Mesendoderm (in vitro differentiated cells): ENCODE measurements at regions not wholly inside any gene's neighbourhood (a gene's known extent, or its start where the extent isn't known, plus 50 kb on each side); places are given as distances from the start of the nearest gene placed in this dataset.
"Not testable (repeated sequence)": the region's sequence is repeated elsewhere in the genome, so short reads cannot be mapped to it uniquely, and the experiment has no call there.

ENCODE experiments used
- DNase-seq: peaks from one replicate; pipeline ENCODE4 v3.0.0; 2013
- H2AK5ac ChIP-seq: 2 replicates; pipeline ENCODE4 v1.6.1; 2013; ENCODE audit warnings: low read length, inconsistent platforms
- H2BK120ac ChIP-seq: 2 replicates; pipeline ENCODE4 v1.6.1; 2013; ENCODE audit warnings: low read depth, mild to moderate bottlenecking, low read length, moderate library complexity, mixed read lengths
- H2BK15ac ChIP-seq: replicated peaks from 2 replicates; pipeline ENCODE4 v1.6.1; 2013; ENCODE audit warnings: low read depth, mild to moderate bottlenecking, moderate library complexity
- H2BK5ac ChIP-seq: 2 replicates; pipeline ENCODE4 v1.6.1; 2013; ENCODE audit warnings: low read length, inconsistent platforms
- H3K18ac ChIP-seq: 2 replicates; pipeline ENCODE4 v1.6.1; 2013; ENCODE audit warnings: mild to moderate bottlenecking, low read length, mixed read lengths
- H3K23ac ChIP-seq: one replicate; pipeline ENCODE4 v1.6.1; 2013; ENCODE audit warnings: low read length
- H3K27ac ChIP-seq: 2 replicates; pipeline ENCODE4 v1.5.1; 2013; ENCODE audit warnings: low read depth, mild to moderate bottlenecking, inconsistent platforms, low read length, moderate library complexity
- H3K27me3 ChIP-seq: 2 replicates; pipeline ENCODE4 v1.6.1; 2013; ENCODE audit warnings: low read length, control low read depth, mild to moderate bottlenecking, inconsistent platforms; ENCODE audit not compliant: insufficient read depth, poor library complexity
- H3K36me3 ChIP-seq: 2 replicates; pipeline ENCODE4 v1.6.1; 2013; ENCODE audit warnings: low read length, inconsistent platforms; ENCODE audit not compliant: control insufficient read depth, insufficient read depth
- H3K4ac ChIP-seq: one replicate; pipeline ENCODE4 v1.6.1; 2013; ENCODE audit warnings: low read depth, mild to moderate bottlenecking, low read length, moderate library complexity
- H3K4me1 ChIP-seq: 2 replicates; pipeline ENCODE4 v1.6.1; 2013; ENCODE audit warnings: low read depth, low read length, inconsistent platforms; ENCODE audit not compliant: control insufficient read depth
- H3K4me2 ChIP-seq: 2 replicates; pipeline ENCODE4 v1.6.1; 2013; ENCODE audit warnings: low read length
- H3K4me3 ChIP-seq: 2 replicates; pipeline ENCODE4 v1.5.1; 2013; ENCODE audit warnings: mild to moderate bottlenecking, low read length
- H3K56ac ChIP-seq: one replicate; pipeline ENCODE4 v1.6.1; 2013; ENCODE audit warnings: low read length
- H3K79me1 ChIP-seq: 2 replicates; pipeline ENCODE4 v1.6.1; 2013; ENCODE audit warnings: low read length, inconsistent platforms
- H3K79me2 ChIP-seq: 2 replicates; pipeline ENCODE4 v1.6.1; 2013; ENCODE audit warnings: mild to moderate bottlenecking, low read length; ENCODE audit not compliant: control insufficient read depth, insufficient read depth
- H3K9ac ChIP-seq: 2 replicates; pipeline ENCODE4 v1.6.1; 2013; ENCODE audit warnings: low read length, inconsistent platforms
- H4K5ac ChIP-seq: one replicate; pipeline ENCODE4 v1.6.1; 2013; ENCODE audit warnings: low read length
- H4K8ac ChIP-seq: one replicate; pipeline ENCODE4 v1.6.1; 2013; ENCODE audit warnings: low read depth, mild to moderate bottlenecking, control low read depth, low read length, moderate library complexity
- WGBS: extraction: QIAGEN DNeasy Blood & Tissue Kit; methylation state at CpG from one replicate; pipeline ENCODE4 v1.1.7; 2013; ENCODE audit warnings: low lambda C conversion rate, missing lambda C conversion rate; ENCODE audit not compliant: insufficient coverage; ENCODE audit errors: extremely low coverage; 5-methylcytosine and 5-hydroxymethylcytosine counted together

GRCh38 chr21:35982717-35983116 lies 77.6 kb downstream of the SETD4 start:
- Histone ChIP-seq H3K4me3 (no peak overlapping the region), H3K27me3 (no peaks in the 10 kb centered on the region), H3K4me2 (no peak overlapping the region), H2BK15ac (no peak overlapping the region), H2BK120ac (no peak overlapping the region), H3K4me1 (no peaks in the 10 kb centered on the region), H3K18ac (no peak overlapping the region), H3K9ac (no peak overlapping the region), H3K27ac (no peak overlapping the region), H2BK5ac (no peak overlapping the region), H4K8ac (no peak overlapping the region), H2AK5ac (no peak overlapping the region), H3K79me2 (no peaks in the 10 kb centered on the region), H3K4ac (no peak overlapping the region), H3K23ac (no peak overlapping the region), H3K79me1 (no peaks in the 10 kb centered on the region), H4K5ac (no peak overlapping the region), H3K36me3 (no peaks in the 10 kb centered on the region), H3K56ac (no peak overlapping the region)
- WGBS: no CpG with 5 or more reads among the region's 5 CpGs
- no peak for DNase-seq

GRCh38 chr21:35981514-35982070 lies 78.7 kb downstream of the SETD4 start:
- H4K8ac ChIP-seq: no peak overlapping the region
- no peak overlapping the region for H2BK15ac ChIP-seq
- H3K27me3 ChIP-seq: no peaks in the 10 kb centered on the region
- H3K18ac ChIP-seq: no peak overlapping the region
- H3K4ac ChIP-seq: no peak overlapping the region
- no peak overlapping the region for H3K56ac ChIP-seq
- H3K23ac ChIP-seq: no peak overlapping the region
- H3K9ac ChIP-seq: no peak overlapping the region
- no peak overlapping the region for H2BK120ac ChIP-seq
- H3K27ac ChIP-seq: no peak overlapping the region
- H3K4me2 ChIP-seq: no peak overlapping the region
- H3K36me3 ChIP-seq: no peaks in the 10 kb centered on the region
- WGBS: no CpG with 5 or more reads among the region's 11 CpGs
- H4K5ac ChIP-seq: no peak overlapping the region
- H3K79me2 ChIP-seq: no peaks in the 10 kb centered on the region
- H3K79me1 ChIP-seq: no peaks in the 10 kb centered on the region
- H3K4me1 ChIP-seq: no peaks in the 10 kb centered on the region
- DNase-seq: no peak
- H2BK5ac ChIP-seq: no peak overlapping the region
- H3K4me3 ChIP-seq: no peak overlapping the region
- no peak overlapping the region for H2AK5ac ChIP-seq

GRCh38 chr21:35980821-35981220 lies 79.5 kb downstream of the SETD4 start:
- Histone ChIP-seq H3K79me1 (no peaks in the 10 kb centered on the region), H4K8ac (no peak overlapping the region), H2AK5ac (no peak overlapping the region), H3K79me2 (no peaks in the 10 kb centered on the region), H3K9ac (no peak overlapping the region), H2BK5ac (no peak overlapping the region), H3K4me3 (no peak overlapping the region), H2BK120ac (no peak overlapping the region), H3K36me3 (no peaks in the 10 kb centered on the region), H3K18ac (no peak overlapping the region), H3K23ac (no peak overlapping the region), H4K5ac (no peak overlapping the region), H3K27ac (no peak overlapping the region), H3K56ac (no peak overlapping the region), H2BK15ac (no peak overlapping the region), H3K4me1 (no peaks in the 10 kb centered on the region), H3K27me3 (no peaks in the 10 kb centered on the region), H3K4ac (no peak overlapping the region), H3K4me2 (no peak overlapping the region)
- no CpG with 5 or more reads among the region's 5 CpGs for WGBS
- no peak for DNase-seq

- not testable (repeated sequence) for H2BK5ac ChIP-seq, H3K79me2 ChIP-seq, H3K23ac ChIP-seq, H3K4me3 ChIP-seq, H2BK120ac ChIP-seq, H3K4me1 ChIP-seq, H2AK5ac ChIP-seq, H3K56ac ChIP-seq, H3K27me3 ChIP-seq, H3K4ac ChIP-seq, H4K5ac ChIP-seq, DNase-seq, H3K36me3 ChIP-seq, H3K27ac ChIP-seq, H4K8ac ChIP-seq, H3K9ac ChIP-seq, H3K18ac ChIP-seq, H2BK15ac ChIP-seq, H3K79me1 ChIP-seq, H3K4me2 ChIP-seq
- no CpG with 5 or more reads among the region's 7 CpGs for WGBS
These were observed 82.5 kb downstream of the SETD4 start for GRCh38 chr21:35977860-35978259.

GRCh38 chr21:35976929-35977328 lies 83.4 kb downstream of the SETD4 start:
- H3K79me2 ChIP-seq: no peaks in the 10 kb centered on the region
- no peak overlapping the region for H3K27ac ChIP-seq
- no peak overlapping the region for H3K56ac ChIP-seq
- H2BK15ac ChIP-seq: no peak overlapping the region
- no peak for DNase-seq
- no peak overlapping the region for H4K5ac ChIP-seq
- H3K36me3 ChIP-seq: no peaks in the 10 kb centered on the region
- no peak overlapping the region for H3K9ac ChIP-seq
- no peaks in the 10 kb centered on the region for H3K79me1 ChIP-seq
- no peak overlapping the region for H3K4me3 ChIP-seq
- H4K8ac ChIP-seq: no peak overlapping the region
- no peak overlapping the region for H2AK5ac ChIP-seq
- no peak overlapping the region for H3K23ac ChIP-seq
- H3K4ac ChIP-seq: no peak overlapping the region
- no peak overlapping the region for H3K4me2 ChIP-seq
- H3K4me1 ChIP-seq: no peaks in the 10 kb centered on the region
- no peaks in the 10 kb centered on the region for H3K27me3 ChIP-seq
- no peak overlapping the region for H2BK5ac ChIP-seq
- no peak overlapping the region for H3K18ac ChIP-seq
- H2BK120ac ChIP-seq: no peak overlapping the region
- no CpG with 5 or more reads among the region's 3 CpGs for WGBS

GRCh38 chr21:35976481-35976880 lies 83.8 kb downstream of the SETD4 start:
- H3K79me1 ChIP-seq: no peaks in the 10 kb centered on the region
- H3K23ac ChIP-seq: no peak overlapping the region
- H2BK120ac ChIP-seq: no peak overlapping the region
- H3K4me3 ChIP-seq: no peak overlapping the region
- no peak overlapping the region for H4K8ac ChIP-seq
- H2BK5ac ChIP-seq: no peak overlapping the region
- H3K27ac ChIP-seq: no peak overlapping the region
- H3K18ac ChIP-seq: no peak overlapping the region
- H3K4me1 ChIP-seq: no peaks in the 10 kb centered on the region
- no peak overlapping the region for H3K4ac ChIP-seq
- WGBS: no CpG with 5 or more reads among the region's 2 CpGs
- H3K27me3 ChIP-seq: no peaks in the 10 kb centered on the region
- no peak overlapping the region for H2BK15ac ChIP-seq
- no peak for DNase-seq
- no peaks in the 10 kb centered on the region for H3K36me3 ChIP-seq
- H3K4me2 ChIP-seq: no peak overlapping the region
- H3K79me2 ChIP-seq: no peaks in the 10 kb centered on the region
- no peak overlapping the region for H2AK5ac ChIP-seq
- H3K9ac ChIP-seq: no peak overlapping the region
- no peak overlapping the region for H4K5ac ChIP-seq
- no peak overlapping the region for H3K56ac ChIP-seq
